Transverse colon (tissue), 3 donors: ENCODE measurements at regions not wholly inside any gene's neighbourhood (a gene's known extent, or its start where the extent isn't known, plus 50 kb on each side); places are given as distances from the start of the nearest gene placed in this dataset.

Source experiments
- CTCF ChIP-seq, 5 experiments: fragments of 200-600 bp in 3 of 5; fragments of 450-650 bp in 2 of 5; sonication (generic) in 3 of 5; IDR thresholded peaks; 1 replicate in 2 of 5; 2 replicates in 3 of 5; pipeline ENCODE4 v1.5.1; 2016 to 2017; ENCODE audit warnings: antibody characterized with exemption in 5 of 5, inconsistent platforms in 3 of 5, mild to moderate bottlenecking in 2 of 5, moderate library complexity in 1 of 5
- EP300 ChIP-seq: sonication (generic); formaldehyde crosslinking; IDR thresholded peaks from one replicate; pipeline ENCODE4 v1.6.1; 2017; ENCODE audit warnings: antibody characterized with exemption, low read depth
- POLR2A ChIP-seq: fragments of 450-650 bp; IDR thresholded peaks from one replicate; pipeline ENCODE4 v1.6.1; 2016; ENCODE audit warnings: antibody characterized with exemption, mild to moderate bottlenecking, moderate library complexity

GRCh38 chr5:34562791-34563190 is 93.3 kb upstream of the RAI14 start:
- TF ChIP-seq POLR2A (no peak), CTCF (IDR thresholded peaks at IDR 0.05) (no peak), EP300 (no peak)
